OCI-LY7 (cell line): ENCODE measurements at regions not wholly inside any gene's neighbourhood (a gene's known extent, or its start where the extent isn't known, plus 50 kb on each side); places are given as distances from the start of the nearest gene placed in this dataset.

Source experiments
- CTCF ChIP-seq: fragments of 200-600 bp; sonication (generic); conservative IDR thresholded peaks from 2 replicates; pipeline ENCODE4 v1.5.1; 2014; ENCODE audit warnings: mild to moderate bottlenecking, antibody characterized with exemption, low read length, moderate library complexity, mixed read lengths
- EZH2phosphoT487 ChIP-seq: fragments of 200-600 bp; sonication (generic); IDR thresholded peaks from 2 replicates; pipeline ENCODE4 v1.6.1; 2018; ENCODE audit warnings: low read depth, borderline replicate concordance, mild to moderate bottlenecking, mixed run types, antibody characterized with exemption, low read length, moderate library complexity, mixed read lengths

GRCh38 chr4:19038231-19038630 lies 1016.7 kb upstream of the LCORL start:
- TF ChIP-seq EZH2phosphoT487 (no peak), CTCF (no peak)
